HG02970 (cell line): ENCODE measurements at regions not wholly inside any gene's neighbourhood (a gene's known extent, or its start where the extent isn't known, plus 50 kb on each side); places are given as distances from the start of the nearest gene placed in this dataset.
"Not testable (repeated sequence)": the region's sequence is repeated elsewhere in the genome, so short reads cannot be mapped to it uniquely, and the experiment has no call there.

Source experiments
- ATAC-seq: cut with Tn5 transposase; IDR thresholded peaks from one replicate; pipeline ENCODE4 v1.9.1; 2021; ENCODE audit warnings: mild to moderate bottlenecking, moderate library complexity, moderate number of reproducible peaks; ENCODE audit not compliant: unreplicated experiment, low FRiP score

DNA sequence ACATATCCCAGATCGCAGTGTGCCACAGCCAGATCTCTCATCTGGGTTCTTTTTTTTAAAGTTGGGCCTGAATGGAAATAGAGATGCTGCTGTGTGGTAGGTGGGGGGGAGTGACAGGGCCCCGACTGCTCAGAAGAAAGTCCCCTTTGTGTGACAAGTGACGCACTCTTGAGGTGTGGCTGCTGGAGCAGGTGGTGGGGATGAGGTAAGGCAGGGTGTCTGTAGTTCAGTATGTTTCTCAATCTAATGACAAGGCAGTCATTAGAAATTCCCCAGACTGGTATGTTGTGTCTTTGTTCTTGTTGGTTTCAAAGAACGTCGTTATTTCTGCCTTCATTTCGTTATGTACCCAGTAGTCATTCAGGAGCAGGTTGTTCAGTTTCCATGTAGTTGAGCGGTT lies 128.8 kb upstream of the TACR1 start:
- no peak for ATAC-seq

DNA sequence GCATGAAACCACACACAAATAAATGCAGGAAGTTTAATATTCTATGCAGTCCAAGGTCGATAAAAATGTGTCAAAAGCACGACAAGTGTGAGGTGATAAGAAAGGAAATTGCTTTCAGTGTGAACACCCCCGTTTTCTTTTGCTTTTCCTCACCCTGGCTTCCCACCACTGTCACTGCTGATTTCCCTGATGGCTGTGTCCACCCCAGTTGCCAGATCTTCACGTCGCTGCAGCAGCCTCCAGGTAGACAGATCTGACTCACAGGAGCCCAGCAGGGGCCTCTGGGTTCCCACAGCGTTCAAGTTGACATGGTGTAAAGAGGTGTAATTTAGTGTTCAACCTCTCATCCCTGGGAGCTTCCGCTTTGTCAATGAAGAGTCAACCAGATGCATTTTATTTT lies 128.0 kb upstream of the TACR1 start:
- no peak for ATAC-seq

DNA sequence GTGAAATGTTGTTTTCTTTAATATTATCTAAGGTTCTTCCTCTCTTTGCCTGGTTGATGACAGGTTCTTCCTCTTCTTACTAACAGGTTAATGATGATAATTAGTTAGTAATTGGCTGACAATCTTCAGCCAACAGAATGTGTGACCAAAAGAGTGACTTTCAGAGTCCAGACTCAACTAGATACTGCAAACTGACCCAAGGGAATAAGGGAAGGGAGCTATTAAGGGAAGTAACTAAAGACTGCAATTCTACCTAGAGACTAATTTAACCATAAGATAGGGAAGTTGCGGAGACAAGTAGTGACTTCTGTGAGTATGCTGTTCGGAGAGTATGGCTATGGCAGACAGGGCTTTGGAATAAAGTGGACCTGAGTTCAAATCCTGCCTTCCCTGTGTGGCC lies 127.3 kb upstream of the TACR1 start:
- ATAC-seq = no peak

DNA sequence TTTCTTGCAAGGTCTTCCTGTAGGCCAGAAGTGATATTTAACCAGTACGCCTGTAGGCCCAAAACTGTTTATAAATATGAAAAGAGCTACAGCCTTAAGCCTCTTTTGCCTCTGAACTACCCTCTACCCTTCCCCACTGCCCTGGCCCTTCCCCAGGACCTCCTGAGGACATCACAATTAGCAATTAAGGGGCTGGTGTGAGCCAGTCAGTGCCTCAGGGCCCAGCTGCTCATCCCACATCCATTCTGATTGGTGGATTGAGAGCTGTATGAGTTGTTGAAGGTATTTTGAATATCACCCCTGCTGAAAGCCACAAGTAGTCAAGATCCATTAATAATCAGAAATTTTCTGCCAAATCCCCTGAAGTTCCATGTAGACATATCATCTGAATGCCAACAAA lies 126.3 kb upstream of the TACR1 start:
- ATAC-seq = no peak

DNA sequence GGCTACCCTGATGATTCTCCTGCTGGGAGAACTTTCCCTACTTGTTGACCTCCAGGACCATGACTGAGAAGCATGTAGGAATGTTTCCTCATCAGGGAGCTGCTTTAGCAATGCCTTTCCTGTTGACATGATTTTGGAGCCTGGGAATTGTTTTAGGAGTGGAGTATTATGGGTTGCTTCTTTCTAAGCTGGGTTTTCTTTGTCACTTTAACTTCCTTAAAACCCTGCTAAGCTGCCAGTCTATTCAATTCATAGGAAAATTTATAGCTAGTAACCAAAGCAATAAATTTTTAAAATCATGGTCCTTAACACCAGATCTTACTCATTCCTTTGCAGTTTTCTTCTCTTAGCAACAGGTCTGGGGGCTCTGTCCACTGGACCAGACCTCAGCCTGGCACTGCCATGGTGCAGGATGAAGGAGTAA lies 125.6 kb upstream of the TACR1 start:
- ATAC-seq = no peak

DNA sequence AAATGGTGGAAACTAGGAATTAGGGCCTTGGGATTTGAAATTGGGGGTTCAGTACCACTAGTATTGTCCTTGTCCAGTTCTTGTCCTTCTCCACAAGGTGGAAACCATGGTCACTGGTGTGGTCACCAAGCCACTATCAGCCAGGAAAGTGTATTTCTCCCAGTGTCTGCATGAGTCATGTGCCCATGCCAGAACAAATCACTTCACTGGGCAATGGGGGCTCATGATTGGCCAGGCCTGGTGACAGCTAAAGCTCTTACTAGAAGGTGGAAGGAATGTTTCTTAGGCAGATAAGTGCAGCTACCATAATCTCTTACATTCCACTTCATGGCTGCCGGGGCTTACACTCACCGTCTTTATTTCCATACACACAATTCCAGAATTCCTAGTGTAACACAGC lies 124.8 kb upstream of the TACR1 start:
- ATAC-seq = no peak

DNA sequence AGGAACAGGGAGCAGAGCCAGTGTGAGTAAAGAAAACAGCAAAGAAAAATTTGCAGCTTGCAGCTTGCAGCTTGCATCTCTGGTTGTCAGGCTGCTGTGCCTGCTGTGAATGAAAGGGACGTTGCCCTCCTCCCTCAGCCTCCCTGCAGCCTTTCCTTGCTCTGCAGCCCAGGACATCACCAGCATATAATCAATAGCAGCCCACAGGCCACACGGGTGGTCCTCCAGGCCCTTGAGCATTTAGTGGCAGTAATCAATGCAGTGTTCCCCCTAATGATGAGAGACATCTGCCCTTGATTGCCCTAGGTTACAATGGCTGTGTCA lies 122.2 kb upstream of the TACR1 start:
- ATAC-seq = no peak

DNA sequence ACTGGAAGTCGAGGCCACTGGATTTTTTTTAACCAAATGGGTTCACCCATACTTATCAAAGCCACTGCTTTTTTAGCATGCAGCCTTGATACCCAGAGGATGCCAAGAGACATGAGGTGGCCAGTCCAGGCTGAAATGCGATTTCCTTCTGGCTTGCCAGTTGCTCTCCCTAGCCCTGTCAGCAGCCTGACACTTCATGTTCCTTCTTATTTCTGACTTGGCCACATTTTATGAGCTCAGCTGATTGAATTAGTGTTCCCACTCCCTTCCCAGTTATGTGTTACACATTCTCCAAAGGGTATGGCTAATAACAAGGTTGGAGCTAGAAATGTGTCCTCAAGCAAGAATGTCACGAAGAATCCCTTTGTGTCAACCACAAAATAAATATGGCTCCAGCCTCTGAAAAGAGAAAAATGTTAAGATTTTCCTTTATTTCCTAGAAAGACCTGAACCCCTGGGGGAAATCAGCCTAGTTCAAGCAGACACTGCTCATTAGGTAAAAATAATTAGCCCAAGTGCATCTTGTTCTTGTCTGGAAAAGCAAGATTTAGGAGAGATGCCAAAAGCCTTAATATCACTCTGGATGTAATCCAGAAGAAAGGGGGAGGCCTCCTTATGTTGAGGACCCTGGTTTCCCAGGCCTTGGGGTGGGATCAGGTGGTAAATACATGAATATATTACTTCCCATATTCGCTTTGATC lies 121.7 kb upstream of the TACR1 start:
- ATAC-seq = no peak

DNA sequence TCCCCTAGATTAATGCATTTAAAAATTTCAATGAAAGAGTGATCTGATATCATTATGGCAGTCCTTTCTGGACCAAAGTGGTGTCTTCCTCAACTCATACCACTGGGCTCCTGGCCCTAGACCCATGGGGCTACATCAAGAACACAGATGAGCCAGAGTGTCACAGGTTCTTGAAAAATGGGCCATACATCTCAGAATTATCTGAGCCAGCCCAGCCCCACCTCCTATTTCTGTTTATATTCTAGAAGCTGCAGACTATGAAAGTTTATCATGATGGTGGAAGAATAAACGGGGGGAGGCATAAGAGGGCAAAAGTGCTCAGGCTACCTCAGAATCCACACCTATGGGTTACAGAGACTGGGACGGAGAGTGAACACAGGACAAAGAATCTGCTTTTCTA lies 120.6 kb upstream of the TACR1 start:
- ATAC-seq = no peak

DNA sequence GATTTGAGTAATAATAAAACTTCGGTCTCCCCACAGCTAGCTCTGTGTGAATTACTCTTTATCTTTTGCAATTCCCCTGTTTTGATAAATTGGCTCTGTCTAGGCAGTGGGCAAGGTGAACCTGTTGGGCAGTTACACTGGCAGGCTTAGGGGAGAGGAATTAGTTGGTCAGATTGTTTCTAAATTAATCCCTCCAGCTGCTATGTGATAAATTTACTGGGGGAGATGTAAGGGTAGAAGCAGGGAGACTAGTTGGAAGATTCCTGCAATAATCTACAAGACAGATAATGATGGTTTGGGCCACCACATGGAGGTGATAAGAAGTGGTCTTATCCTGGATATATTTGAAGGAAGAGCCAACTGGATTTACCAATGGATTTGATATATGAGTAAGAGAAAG lies 118.5 kb upstream of the TACR1 start:
- ATAC-seq = no peak

DNA sequence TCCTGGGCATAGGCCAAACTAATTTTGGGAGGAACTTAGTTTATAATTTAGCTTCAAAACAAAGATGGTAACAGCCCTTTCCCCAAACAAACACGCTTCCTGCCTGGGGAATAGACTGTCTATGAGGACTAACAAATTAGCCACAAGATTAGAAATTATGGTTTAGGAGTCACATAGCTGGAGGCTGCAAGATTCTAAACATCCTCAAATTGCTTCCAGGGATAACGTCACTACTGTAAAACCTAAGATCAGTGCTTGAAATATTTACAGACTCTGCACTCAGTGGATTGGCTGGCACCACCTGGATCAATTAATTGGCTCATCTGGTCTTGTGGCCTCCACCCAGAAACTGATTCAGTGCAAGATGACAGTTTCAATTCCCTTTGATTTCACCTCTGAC lies 118.0 kb upstream of the TACR1 start:
- no peak for ATAC-seq

DNA sequence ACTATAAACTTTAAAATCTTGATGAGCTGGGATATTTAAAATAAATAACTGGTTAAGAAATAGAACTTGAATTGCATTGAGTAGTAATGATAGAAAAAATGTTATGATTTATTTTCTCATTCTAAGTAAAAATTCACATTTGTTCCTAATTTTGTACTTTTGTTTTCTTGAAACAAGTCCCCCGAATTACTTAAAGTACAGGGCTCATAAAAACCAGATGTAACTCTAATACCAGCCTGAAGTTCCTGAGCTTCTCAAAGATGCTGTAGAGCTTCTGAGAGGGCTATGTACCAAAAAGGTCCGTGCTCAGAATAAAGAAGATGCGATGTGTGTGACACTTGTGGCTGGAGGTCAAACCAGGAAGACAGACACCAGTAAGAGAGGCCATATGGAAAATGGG lies 116.1 kb upstream of the TACR1 start:
- ATAC-seq = no peak

DNA sequence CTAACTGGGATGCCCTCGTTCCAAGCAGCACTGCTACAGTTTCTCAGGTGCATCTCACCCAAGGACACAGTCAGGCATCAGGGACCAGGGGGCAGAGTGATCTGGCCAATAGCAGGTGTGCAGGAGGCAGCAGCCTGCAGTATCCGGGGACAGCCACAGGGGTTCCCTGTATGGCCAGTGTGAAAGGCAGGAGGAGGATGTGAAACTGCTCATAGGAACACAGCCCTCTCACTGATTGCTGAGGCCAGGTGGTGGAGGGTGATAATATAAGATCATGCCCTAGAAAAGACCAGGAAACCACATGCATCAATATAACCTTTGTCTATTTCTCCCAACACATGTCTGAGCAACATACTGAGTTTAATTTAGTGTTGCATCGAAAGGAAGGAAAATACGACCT lies 112.7 kb upstream of the TACR1 start:
- peak; percentile 100 for ATAC-seq

DNA sequence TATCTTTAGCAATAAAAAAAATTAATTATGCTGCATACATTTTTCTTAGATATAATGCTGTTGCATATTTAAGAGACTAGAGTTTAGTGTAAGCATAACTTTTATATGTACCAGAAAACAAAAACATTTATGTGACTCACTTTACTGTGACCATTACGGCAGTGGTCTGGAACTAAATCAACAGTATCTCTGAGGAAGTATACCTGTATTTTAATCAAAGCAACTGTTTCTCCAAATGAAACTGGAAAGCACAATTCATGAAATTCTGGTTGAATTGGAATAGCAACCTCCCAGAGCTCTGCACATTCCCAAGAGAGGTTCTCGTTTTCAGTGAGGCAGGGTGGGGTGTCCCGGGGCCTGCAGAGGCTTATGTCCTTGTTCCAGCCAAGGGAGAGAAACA lies 112.2 kb upstream of the TACR1 start:
- no peak for ATAC-seq

DNA sequence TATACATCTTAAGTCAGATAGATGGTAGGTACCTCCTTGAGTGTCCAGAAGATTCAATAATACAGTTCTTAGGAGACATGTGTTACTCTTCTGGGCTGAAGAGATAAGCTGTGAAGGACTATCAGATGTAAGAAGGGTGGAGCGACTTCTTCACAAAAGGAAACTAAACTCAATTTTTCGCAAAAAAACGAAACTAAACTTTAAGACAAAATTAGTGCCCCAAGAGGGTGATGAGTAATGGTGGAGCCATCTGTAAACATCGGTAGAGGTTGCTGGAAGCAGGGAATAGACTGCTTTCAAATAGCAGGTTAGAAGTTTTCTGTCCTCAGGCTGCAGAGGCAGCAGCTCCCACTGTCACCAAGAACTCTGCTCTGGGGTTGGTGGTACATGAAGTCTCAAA lies 111.6 kb upstream of the TACR1 start:
- no peak for ATAC-seq

DNA sequence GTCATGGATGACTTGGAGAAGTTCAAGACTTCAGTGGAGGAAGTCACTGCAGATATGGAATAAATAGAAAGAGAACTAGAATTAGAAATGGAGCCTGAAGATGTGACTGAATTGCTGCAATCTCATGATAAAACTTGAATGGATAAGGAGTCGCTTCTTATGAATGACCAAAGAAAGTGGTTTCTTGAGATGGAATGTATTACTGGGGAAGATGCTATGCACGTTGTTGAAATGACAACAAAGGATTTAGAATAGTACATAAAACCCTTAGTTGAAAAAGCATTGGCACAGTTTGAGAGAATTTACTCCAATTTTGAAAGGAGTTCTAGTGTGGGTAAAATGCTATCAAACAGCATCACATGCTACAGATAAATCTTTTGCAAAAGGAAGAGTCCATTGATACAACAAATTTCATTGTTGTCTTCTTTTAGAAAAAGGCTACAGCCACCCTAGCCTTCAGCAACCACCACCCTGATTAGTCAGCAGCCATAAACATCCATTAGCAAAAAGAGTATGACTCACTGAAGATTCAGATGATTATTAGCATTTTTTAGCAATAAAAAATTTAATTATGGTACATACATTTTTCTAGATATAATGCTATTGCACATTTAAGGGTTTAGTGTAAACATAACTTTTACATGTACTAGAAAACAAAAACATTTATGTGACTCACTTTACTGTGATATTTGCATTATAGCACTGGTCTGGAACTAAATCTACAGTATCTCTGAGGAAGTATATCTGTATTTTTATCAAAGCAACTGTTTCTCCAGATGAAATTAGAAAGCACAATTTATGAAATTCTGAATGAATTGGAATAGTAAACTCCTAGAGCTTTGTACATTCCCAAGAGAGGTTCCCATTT lies 110.5 kb upstream of the TACR1 start:
- ATAC-seq = no peak

DNA sequence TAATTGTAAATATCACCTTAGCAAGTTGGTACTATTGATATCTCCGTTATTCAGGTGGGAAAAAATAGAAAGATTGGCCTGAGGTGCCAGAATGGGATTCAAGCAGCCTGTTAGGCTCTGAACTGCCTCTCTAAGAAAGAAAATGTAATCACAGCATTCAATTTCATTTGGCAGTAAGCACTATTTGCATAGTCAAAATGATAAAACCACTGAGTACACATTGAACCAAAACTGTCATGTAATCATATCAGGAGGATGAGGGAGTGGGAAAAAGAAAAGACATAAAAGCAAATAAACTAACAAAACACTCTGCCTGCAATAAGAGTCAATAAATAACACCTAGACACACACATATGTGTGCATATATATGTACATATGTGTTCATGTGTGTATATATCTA lies 103.9 kb upstream of the TACR1 start:
- ATAC-seq = no peak

DNA sequence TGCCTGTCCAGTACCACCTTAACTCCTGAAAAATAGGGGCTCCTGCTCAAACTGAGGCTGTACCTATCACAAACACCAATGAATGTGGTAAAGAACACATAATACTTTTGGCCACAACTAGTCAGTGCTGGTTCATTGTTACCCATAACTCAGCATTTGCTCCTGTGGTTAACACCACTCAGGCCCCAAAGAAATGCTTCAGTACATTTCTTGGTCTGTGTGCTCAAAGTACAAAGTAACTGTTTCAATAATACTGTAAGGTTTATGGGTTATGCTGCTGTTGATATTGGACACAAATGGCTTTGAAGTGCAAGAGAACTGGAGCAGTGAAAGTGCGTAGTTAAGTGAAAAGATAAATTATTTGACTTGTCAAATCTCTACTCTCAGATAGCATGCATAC lies 95.0 kb upstream of the TACR1 start:
- no peak for ATAC-seq

DNA sequence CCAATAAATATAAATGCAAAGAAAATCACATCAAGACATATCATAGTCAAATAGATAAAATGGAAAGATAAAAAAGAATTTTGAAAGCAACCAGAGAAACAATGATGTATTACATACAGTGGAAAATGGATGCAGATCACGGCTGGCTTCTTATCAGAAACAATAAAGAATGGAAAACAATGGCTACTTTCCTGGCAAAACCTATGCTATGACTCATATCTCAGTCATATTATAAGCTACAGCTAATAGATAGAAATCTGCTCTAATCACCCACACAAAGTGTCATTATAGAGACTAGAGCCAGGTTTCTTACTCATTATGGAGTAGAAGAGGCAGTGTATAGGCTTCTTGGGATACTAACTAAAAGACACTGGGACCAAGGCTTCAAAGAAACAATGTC lies 93.5 kb upstream of the TACR1 start:
- ATAC-seq = no peak

DNA sequence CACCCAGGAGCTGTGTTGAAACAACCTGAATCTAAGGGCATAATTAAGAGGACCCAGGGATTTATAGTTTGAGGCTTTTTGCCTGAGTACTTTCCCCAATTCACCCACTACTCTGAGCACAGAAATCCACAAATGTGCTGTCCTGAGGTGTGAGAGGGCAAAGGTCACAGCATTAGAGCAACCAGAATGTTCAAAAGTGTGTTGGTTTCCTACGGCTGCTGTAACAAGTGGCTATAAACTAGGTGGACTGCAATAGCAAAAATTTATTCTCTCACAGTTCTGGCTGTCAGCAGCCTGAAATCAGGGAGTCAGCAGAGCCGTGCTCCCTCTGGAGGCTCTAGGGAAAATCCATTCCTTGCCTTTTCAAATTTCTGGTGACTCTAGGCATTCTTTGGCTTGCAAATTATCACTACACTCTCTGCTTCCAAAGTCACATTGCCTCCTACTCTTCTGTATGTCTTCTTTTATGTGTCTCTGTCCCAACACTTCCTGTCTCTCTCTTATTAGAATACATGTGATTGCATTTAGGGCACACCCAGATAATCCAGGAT lies 91.4 kb upstream of the TACR1 start:
- no peak for ATAC-seq

DNA sequence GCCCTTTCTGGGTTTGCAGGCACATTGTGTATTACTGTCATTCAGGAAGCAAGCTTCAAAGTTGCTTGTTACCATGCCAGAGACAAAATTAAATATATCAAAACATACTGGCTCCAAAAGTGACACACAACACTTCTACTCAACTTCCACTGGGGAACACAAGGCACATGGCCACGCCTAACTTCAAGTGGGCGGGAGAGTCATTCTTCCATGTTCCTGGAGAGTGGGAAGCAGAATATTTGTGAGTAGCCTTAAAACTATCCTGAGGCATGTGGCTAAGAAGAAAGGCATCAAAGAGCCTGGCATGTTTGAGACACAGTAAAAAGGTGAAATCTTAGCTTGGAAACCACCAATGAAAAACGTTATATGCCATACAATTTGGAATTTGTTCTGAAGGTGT lies 90.5 kb upstream of the TACR1 start:
- no peak for ATAC-seq

DNA sequence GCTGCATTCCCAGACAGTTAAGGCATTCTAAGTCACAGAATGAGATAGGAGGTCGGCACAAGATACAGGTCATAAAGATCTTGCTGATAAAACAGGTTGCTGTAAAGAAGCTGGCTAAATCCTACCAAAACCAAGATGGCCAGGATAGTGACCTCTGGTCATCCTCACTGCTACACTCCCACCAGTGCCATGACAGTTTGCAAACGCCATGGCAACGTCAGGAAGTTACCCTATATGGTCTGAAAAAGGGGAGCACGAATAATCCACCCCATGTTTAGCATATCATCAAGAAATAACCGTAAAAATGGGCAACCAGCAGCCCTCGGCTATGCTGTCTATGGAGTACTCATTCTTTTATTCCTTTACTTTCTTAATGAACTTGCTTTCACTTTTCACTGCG lies 89.9 kb upstream of the TACR1 start:
- not testable (repeated sequence) for ATAC-seq
